GM19455 (cell line): ENCODE measurements at regions not wholly inside any gene's neighbourhood (a gene's known extent, or its start where the extent isn't known, plus 50 kb on each side); places are given as distances from the start of the nearest gene placed in this dataset.
"Not testable (repeated sequence)": the region's sequence is repeated elsewhere in the genome, so short reads cannot be mapped to it uniquely, and the experiment has no call there.

ENCODE experiments used
- ATAC-seq: cut with Tn5 transposase; IDR thresholded peaks from one replicate; pipeline ENCODE4 v1.9.1; 2021; ENCODE audit not compliant: unreplicated experiment

DNA sequence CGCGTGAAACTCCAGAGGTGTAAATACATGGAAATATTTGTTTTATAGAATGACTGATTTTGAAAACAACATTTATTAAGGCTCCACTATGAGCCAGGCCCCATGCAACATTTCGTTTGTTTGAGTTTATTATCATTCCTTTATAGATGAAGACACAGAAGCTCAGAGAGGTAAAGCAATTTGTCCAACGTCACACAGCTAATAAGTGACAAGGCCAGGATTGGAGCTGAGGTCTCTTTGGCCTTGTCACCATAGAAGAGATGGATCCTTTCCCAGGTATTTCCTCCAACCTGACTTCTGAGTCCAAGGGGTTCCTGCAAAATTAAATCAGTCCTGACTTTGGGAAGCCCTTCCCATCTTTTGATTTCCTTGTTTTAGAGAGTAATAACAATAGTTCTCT, 98.0 kb downstream of the SYF2 start:
- no peak for ATAC-seq

DNA sequence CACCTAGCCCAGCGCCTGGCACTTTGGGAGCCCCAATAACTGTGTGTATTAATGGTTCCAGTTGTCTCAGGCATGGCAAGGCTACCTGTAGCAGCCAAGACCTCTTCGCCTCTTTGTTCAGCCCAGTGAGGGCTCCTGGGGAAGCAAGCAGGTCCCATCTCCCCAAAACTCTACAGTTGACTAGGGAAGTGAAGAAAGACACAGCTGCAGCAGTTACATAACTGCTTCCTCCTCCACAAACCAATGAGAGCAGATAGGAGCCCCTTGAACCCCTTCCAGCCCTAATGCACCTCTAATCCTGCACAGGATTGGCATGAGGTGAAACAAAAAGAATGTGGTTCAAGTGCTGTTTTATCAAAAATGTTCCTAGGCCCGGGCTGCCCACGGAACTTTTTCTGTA, 100.5 kb downstream of the SYF2 start:
- no peak for ATAC-seq

GRCh38 chr1:25130895-25131294, 101.4 kb downstream of the SYF2 start:
- no peak for ATAC-seq

DNA sequence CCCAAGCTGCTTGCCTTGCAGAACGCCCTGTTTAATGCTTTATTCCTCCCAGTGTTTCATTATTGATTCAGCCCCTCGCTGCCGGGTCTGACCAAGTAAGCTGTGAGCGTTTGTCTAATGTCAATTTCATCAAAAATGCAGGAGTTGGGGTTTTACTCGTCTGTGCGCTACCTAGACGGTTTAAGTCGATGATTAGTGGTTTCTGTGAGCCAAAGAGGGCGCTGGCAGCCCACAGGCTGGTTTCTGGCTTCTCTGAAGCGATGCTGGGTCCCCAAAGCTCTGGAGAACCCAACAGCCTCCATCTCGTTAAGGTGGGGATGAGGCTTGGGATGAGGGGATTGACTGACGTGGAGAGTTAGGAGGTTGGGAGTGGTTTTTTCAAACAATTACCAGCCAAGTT, 102.9 kb downstream of the SYF2 start:
- ATAC-seq: no peak

DNA sequence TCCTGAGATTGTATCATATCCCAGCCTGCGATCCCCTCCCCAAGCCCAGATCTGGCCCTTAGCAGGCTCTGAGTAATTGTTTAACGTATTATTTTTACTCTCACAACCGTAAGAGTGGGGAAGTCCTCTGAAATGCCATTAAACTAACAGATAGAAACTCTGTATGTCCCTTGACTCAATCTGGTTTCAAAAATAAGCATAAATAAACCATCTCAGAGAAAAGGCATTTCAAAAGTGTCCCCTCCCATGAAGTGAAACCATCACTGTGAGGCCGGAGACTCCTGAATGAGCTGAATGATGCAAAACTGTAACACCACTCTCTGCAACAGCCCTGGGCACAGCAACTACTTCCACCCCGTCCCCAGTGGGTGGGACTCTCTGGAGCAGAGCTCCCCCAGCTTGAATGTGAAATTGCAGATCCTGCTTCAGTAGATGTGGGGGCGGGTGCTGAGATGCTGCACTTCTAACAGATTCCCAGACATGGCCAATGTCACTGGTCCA, 104.1 kb downstream of the SYF2 start:
- no peak for ATAC-seq

DNA sequence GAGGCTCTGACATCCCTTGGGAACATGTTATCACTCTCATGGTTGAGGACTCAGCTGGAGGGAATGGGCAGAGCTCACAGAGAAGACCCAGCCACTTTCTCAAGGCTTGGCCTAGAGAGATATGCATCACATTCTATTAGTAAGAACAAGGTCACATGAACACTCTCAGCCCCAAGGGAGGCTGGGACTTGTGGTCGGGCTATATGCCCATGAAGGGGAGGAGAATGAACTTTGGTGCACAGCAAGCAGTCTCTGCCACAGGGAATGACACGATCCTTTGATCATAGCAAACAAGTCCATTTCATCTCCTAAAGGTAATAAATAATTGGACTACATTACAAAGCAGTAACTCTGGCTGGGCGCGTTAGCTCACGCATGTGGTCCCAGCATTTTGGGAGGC, 105.7 kb downstream of the SYF2 start:
- ATAC-seq: no peak

- ATAC-seq: no peak
Measured at GRCh38 chr1:25123551-25123950, 108.8 kb downstream of the SYF2 start.

- no peak for ATAC-seq
Measured at GRCh38 chr1:25122747-25123146, 109.6 kb downstream of the SYF2 start.

- no peak for ATAC-seq
Measured at GRCh38 chr1:25120281-25120680, 112.0 kb downstream of the SYF2 start.

DNA sequence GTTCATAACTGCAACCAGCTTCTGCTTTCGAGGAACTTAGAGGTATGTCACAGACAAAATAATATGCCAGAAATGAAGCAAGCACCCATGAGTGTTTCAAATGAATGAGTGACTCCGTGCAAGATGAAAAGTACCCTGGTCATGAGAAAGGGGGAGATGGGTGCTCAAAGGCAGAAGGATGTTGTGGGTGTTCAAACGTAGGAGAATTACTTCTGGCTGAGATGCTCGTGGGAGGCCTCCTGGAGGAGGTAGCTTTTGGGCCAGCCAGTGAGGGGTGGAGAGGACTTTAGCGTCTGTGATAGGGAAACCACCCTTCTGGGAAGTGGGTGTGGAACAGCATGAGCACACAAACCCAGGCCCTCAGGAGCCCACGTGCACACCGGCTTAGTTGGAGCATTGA, 113.8 kb downstream of the SYF2 start:
- no peak for ATAC-seq

- ATAC-seq: no peak
Measured at GRCh38 chr1:25117233-25117823, 115.0 kb downstream of the SYF2 start.

DNA sequence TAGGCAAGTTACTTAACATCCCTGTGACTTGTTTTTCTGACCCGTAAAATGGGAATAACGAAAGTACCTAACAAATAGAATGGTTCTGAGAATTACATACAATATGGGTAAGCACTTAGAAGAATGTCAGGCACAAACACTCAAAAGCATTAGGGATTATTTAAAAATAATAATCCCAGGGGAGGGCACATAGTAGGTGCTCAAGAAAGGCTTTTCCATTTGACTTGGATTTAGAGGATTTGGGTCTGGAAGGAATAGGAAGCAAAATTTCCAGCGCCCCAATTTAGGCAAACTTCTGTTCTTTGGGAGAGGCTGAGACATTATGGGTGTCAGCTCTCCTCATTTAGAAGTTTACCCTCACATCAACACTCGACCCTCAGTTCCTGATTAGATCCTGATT, 115.5 kb downstream of the SYF2 start:
- ATAC-seq: no peak

GRCh38 chr1:25116117-25116516, 116.2 kb downstream of the SYF2 start:
- not testable (repeated sequence) for ATAC-seq

- ATAC-seq: no peak
Measured at GRCh38 chr1:25113731-25114130, 118.6 kb downstream of the SYF2 start.

- no peak for ATAC-seq
Measured at GRCh38 chr1:25113086-25113485, 119.2 kb downstream of the SYF2 start.

- no peak for ATAC-seq
Measured at GRCh38 chr1:25112400-25112799, 119.9 kb downstream of the SYF2 start.

DNA sequence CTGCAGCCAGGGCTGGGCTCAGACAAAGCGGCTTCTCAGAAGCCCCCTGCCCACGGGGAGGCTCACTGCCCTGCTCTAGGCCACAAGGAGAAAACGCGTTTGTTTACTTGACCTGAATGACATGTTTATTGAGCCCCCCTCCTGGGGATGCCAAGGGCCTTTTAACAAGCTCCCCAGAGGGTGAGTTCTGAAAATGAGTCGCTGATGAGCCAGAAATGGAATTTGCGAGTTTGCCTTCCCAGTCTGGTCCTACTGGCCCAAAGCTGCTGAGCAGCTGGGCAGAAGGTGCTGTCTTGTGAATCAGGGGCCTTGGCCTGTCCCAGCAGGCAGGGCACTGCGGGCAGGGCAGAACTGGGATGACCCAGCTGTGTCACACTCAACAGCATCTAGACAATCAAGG, 120.6 kb downstream of the SYF2 start:
- no peak for ATAC-seq

- ATAC-seq: no peak
Measured at GRCh38 chr1:25110485-25110884, 121.8 kb downstream of the SYF2 start.

- no peak for ATAC-seq
Measured at GRCh38 chr1:25110036-25110435, 122.3 kb downstream of the SYF2 start.

DNA sequence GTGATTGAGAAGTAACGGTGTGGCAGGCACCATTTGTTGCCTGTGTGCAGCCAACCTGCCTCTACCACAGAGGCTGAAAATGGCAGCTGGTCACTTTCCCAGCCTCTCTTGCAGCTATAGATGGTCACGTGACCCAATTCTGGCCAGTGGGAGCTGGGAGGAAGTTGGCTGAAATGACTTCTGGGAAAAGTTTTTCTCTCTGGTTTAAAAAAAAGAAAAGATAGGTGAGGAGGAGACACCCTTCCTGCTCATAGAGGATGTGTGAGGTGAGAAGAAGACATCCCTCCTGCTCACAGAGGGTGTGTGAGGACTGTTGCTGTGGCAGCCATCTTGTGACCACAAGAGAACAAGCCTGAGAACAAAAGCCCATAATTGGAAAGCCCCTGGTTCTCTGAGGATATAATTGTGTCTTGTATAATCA, 122.8 kb downstream of the SYF2 start:
- ATAC-seq: no peak

- ATAC-seq: no peak
Measured at GRCh38 chr1:25107643-25108010, 124.7 kb downstream of the SYF2 start.

DNA sequence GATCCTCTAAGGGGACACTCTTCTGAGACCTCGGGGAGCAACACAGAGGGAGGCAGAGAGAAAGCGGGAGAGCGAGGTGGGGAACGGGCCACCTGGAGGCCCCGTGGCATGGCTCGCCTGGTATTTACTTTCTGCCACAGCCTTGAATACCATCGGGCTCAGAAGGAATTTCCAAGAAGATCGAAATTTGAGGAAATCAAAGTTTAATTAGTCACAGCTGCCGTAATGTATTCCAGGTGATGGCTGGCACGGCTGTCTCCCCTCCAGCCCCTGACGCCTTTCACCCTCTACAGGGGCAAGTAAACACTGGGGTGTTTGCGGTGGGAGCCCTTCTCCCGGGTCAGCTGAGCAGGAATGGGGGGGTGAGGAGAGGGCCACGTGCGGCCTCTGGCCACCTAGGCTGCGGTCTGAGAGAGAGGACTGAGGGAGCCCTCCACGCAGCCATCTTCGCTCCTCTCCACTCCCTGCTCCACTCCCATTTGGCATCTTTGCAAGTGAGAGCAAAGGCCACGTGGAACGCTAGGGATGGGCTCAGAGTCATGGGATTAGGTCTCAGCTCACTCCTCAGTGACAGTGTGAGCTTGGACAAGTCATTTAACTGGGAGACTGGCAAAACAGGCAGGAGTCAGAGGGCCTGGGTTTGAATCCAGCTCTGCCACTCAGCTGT, 125.2 kb downstream of the SYF2 start:
- no peak for ATAC-seq

DNA sequence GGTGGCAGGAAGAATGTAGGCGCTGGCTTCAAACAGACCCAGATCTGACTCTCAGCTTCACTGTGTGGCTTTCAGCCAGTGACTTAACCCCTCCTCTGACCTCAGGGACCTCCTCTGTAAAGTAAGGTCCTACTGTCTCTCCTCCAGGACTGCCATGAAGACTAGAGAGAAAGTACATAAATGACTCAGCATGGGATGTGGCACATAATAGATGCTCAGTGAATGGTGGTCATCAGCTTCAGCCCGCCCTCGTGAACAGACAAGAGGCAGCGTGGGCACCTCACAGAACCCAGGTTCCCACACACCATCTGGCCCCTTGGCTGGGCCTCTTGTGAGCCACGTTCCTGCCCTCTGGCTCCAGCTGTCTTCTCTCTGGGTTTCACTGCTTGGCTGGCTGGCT, 126.0 kb downstream of the SYF2 start:
- no peak for ATAC-seq
